Hematopoietic multipotent progenitor cell treated with erythropoietin and hydrocortisone succinate and interleukin-3 and kit ligand, for 4 days (in vitro differentiated cells): ENCODE measurements at regions not wholly inside any gene's neighbourhood (a gene's known extent, or its start where the extent isn't known, plus 50 kb on each side); places are given as distances from the start of the nearest gene placed in this dataset.

Source experiments
- DNase-seq: peaks from one replicate; pipeline ENCODE4 v3.0.0-alpha.2; 2015

DNA sequence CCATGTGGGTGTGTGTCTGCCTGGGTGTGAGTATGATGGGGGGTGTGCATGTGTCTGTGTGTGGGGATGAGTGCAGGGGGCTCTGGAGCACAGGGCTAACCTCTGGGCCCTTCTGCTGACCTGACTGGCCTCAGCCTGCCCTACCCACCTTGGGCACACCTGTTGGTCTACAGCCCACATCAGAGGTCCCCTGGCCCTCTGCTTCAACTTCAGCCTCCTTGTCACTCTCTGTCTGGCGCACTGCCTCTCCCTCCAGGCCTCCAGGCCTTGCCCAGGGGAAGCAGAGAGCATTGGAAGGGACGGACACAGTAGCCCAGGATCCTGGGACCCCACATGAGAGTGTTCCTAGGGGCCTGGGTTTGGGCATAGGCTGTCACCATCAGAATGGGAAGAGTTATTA lies 115.4 kb downstream of the EFNB1 start:
- no peak for DNase-seq

DNA sequence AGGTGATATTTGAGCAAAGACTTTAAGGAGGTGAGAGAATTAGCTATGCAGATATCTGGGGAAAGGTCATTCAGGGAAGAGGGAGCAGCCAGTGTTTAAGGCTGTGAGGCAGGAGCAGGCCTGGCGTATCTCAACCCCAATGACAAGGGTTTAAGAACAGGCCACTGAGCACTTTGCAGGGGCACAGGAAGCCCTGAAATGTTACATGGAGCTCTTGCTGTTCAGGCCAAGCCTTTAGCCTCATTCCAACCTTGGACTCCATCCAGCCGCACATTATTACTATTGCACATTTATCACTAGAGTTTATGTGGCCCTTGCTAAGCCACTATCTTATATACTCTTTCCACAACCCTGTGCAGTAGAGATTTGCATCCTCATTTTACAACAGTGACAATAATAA lies 114.0 kb downstream of the EFNB1 start:
- no peak for DNase-seq

DNA sequence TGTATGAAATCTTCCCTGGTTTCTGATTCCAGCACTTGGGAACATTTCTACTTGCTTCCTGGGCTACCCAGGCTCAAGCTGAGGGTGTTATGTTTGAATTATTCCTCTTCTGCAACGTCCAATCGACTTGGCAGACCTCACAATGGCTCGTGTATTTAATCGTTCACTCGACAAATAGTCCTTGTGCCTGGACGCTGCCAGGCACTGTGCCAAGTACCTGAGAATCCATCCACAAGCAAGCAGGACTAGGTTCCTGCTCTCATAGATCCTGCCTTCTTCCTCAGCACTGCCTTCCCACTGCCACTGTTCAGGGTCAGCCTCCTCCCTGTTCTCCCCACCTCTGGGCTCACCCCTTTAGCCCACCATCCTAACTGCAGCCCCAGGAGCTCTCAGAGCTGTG lies 113.3 kb downstream of the EFNB1 start:
- no peak for DNase-seq

DNA sequence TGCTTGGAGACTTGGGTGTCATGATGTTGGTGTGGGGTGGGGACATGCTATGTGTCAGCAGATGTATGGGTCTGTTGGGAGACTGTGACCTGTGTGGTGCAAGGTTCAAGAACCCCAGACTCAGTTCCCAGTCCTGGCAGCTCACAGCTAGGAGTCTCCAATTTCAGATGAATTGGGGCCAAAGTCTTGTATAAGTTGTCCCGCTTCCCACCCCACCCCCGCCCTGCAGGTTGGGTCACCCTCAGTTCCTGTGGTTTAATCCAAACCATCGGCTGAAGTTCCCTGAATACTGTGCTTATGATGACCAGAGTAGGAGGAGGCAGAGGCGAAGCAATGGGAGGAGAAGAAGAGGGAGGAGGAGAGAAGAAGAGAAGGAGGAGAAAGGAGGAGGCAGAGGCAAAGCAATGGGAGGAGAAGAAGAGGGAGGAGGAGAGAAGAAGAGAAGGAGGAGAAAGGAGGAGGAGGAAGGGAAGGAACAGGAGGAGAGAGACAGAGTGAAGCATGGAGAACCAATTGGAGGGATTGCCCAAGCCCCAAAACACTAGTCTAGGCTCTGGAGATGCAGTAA lies 112.6 kb downstream of the EFNB1 start:
- DNase-seq = no peak

DNA sequence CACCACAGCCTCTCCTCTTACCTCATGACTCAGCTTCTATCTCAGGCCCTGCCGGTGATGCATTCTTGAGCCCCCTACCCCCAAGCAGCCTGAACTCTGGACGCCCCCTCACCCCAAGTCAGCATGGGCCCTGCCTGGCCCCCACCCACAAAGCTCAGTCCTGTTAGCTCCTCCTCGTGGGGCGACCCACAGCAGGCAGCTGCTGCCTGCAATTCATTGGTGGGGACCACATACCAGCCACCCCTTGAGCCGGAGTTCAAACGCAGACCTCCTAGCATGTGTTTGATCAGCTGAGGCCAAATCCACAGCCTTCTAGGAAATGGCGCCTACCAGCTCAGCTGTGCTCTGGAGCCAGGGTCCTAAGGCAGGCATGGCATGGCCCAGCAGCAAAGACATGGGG lies 111.8 kb downstream of the EFNB1 start:
- no peak for DNase-seq

DNA sequence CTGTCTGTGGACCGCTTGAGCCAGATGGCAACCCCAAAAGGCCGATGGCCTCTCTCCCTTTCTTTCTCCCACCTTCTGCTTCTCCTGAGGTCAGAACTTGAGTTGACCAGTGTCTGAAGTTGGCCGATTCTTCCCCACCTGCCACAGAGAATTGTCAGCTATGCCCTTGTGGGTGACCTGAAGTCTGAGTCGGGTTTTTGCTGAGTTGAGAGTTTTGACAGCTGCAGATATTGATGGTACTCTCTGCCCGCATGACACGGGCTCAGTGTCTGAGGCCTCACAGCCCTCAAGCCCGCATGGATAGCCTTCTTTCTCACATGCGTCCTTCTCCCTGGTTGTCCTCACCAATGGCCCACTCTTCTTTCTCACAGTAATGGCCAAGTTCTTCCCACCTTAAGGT lies 111.0 kb downstream of the EFNB1 start:
- no peak for DNase-seq

DNA sequence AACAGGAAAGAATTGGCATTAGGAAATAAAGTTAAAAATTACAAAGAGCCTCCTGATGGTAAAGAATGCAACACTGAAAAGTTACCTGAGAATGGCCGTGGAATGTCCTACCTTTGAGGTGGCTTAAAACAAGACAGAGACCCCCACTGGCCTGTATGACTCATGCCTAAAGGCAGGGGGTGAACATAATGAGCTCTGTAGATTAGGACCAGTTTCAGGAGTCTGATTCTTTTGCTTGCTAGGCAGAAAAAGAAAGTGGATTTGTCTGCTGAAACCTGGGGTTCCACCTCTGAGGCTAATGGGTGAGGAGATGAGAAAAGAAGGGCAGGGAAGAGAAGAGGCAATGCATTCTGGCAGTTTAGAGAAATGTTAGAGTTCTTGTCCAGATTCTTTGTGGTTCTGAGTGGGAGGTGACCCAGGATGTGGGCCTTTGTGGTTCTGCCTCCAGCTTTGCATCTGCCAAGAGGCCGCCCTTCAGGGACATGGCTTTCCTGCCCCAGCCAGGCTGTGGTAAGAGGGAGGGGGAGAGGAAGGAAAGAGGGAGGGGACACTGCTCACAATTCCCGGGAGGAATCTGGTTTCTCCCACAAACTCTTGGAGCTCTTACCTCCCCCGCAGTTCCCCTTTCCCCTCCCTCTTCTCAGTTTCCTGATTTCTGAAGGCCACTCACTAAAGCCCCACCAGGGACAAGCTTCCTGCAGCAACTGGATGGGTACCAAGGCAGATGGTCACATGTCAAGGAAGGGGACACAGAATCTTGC lies 109.6 kb downstream of the EFNB1 start:
- DNase-seq = no peak

DNA sequence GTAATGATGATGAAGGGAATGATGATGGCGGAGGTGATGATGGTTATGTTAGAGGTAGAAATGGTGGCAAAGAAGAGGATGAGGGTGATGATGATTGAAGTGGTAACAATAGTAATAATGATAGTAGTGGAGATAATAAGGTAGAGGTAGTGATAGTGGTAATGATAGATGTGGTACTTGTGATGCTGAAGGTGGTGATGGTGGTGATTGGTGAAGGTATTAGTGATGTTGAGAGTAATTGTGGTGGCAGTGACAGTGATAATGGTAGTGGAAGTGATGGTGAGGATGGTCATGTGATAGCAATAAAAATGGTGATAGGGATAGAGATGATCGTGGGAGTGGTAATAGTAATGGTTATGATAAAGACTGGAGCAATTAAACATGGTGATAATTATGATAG lies 108.8 kb downstream of the EFNB1 start:
- DNase-seq = no peak

DNA sequence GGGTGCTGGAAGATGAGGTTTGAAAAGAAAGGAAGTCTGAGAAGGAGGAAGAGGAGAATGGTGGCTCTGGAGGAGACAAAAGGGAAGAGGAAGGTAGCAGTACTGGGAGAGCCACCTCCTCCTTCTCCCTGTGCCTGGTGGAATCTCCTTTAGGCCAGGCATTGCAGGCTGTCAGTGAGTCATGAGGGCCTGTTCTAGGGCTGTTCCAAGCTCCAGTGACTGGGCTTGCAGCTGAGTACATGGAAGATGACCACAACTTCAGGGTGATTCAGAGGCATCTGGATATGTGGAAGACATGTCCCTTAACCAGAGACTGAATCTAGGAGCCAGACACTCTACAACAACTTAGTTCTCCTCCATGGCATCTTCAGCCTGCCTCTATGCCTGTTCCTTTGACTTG lies 107.8 kb downstream of the EFNB1 start:
- DNase-seq = no peak

DNA sequence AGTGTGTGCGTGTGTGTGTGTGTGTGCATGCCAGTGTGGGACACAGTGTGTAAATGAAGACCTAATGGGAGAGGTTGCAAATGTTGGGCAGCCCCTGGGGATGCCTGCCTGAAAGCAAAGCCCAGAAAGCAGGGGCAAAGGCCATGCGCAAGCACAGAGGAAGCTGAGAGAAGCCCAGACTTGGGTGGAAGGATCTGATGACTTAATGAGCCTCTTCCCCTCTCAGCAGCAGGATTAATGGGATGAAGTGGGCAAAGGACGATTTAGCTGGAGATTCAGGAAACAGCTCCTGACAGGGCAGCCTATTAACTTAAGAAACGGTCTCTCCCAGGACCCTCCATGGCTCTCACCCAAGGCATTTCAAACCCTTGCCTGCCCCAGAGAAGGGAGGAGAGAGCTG lies 107.3 kb downstream of the EFNB1 start:
- no peak for DNase-seq

DNA sequence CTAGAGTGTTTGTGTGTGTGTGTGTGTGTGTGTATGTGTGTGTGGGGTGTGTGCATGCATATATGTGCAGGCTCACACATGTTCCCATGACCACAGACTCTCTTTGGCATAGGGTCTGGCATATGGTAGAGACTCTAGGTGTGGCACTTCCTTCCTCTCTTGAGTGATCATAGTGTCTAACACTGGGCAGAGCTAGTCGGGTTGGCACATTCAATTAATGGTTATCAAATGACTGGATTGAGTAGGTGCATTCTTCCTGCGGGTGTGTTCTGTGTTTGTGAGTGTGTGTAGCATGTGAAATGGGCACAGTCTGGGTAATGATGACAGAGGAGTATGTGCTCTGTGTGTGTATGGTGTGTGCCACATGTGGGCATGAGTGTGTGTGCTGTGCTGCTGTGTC lies 106.5 kb downstream of the EFNB1 start:
- peak; percentile 6 for DNase-seq

DNA sequence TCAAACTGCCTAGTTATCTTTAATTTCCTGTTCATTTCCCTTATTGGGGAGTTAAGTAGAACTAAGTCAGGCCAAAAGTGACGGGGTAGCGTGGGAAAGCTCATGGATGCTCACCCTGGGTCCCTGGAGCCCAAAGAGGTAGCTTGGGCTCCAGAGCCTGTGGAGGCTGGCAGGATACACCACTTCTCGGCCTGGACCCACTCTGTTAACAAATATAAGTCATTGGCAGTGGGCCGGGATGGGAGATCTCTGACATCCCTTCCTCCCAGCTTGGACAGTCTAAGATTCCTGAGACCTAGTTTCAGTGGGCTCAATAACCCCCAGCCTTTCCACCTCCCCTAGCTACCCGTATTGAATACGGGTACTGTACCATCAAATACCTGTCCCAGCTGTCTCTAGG lies 106.1 kb downstream of the EFNB1 start:
- DNase-seq = no peak

DNA sequence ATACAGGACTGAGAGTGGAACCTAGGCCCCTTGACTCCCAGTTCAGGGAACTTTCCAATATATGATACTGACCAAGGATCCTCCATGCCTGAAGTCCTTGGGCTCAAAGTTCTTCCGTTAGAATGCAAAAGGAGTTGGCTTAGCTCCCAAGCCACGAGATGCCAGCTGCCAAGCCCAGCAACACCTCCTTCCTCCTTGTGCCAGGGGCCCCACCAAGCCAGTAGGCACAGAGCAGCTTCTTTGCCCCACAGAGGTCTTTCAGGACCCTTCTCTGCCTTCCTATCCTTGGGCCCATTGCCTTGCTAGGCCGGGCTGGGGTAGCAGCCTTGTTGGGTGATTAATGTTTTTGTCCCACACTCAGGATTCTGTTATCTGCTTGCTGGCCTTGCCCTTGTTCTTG lies 105.6 kb downstream of the EFNB1 start:
- DNase-seq = no peak

DNA sequence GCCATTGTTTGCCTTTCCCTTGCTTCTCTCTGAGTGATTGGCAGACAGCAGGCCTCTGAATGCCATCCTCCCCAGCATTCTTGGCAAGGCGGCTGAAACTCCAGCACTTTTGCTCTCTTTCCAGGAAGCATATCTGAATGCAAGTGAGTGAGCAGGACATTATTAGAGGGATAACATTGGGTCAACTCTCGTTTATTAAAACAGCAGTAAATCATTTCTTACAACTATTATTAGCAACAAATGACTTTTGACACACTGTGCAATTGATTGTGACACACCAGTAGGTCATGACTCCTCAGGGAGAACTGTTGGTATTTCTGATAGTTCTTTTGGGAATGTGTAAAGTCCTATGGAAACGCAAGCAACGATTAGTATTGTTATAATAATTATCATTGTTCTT lies 103.8 kb downstream of the EFNB1 start:
- no peak for DNase-seq

DNA sequence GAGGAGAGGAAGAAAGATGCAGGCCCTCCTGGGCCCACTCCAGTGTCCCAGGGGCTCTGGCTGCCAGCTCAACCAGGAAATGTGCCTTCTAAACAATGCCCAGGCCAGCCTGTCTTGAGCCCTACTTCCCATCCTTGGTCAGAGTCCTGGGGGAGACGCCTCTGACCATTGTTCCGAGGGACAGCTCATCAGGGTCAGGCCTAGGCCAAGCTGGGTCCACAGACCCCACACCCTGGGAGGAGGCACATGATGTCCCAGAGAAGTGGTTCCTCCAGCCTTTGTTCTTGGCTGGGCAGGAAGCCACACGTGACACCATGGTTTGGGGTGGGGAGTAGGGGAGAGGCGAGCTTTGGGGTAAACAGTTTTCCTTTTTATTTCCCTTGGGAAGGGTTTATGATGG lies 102.5 kb downstream of the EFNB1 start:
- no peak for DNase-seq

DNA sequence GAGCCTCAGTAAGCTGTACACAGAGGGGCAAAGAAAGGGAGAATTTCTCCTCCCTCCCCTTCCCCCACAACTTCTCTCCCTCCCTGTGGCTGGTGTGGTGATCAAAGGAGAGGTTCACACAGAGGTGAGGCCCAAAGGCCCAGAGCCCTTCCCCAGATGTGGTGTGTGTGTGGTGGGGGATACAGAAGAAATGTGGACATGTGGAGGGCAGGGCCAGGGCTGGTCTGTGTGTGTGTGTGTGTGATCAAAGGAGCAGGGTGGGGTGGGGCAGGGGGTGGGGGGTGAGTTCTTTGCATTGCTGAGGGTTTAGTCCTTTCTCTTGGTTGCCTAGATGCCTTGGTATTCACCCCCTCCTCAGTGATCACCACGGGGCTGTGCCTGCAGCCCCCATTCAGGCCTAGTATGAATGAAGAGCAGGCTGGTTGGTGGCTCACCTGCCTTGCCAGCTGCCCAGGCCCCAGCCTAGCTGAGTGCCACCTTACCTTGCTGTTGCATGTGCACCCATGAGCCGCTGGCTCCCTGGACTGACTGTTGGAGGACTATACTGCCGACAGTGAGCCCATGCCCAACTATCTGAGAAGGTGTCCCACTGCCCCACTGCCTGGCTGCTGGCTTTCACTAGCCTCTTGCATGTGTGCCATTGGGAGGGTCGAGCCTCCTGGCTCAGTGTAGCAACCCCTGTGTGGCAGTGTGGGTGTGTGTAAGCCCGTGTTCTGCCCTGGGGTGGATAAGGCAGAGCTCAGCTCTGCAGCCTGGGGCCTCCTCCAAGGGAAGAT lies 101.9 kb downstream of the EFNB1 start:
- no peak for DNase-seq

DNA sequence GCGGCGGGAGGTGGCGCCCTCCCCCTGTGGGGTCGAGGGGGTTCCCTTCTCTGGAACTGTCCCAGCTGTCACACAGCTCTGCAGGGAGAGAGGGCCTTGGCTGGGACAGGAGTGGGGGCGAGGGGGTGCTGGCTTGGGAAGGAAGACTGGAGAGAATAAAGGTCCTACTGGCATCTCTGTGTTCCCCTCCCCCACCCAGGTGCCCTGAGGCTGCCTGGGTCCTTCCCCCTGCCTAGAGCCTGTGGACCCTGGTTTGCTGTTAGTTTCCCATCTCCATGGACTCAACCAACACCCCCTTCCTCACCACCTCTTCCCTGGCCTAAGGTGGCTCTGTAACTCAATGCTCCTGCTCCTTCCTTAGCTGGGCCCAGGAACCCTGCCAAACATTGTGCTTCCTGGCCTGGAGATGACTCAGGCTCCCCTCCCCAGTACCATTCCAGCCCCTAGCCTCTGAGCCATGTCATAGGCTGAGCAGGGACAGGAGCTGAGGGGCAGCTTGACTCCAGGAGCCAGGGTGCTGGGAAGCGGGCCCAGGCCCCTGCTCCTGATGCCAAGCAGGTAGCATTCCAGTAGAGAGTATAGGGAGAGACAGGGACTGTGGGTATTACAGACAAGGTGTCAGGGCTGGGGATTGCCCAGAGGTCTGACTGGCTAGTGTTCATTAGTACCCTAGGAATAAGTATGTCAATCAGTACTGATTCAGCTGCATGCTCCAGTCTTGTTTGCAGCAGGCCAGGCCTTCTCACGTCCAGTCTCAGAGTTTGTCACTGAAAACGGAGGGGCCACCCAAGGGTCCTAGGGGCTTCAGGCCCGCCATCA lies 100.7 kb downstream of the EFNB1 start:
- DNase-seq = no peak

DNA sequence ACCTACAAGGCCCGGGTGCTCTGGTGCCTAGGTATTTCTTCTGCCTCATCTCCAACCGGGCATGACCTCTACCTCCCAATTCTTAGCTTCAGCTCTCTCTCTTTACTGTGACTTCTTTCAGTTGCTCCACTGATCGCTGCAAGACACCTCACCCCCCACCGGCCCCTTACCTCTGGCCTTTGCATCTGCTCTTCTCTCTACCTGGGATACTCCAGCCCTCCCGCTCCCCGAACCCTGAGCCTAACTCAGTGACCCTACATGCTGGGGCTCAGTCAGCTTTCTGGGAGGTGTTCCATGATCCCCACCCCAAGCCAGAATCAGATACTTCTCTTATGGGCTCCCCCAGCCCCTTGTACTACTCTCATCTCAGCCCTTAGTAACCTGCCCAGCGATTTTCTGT lies 99.6 kb downstream of the EFNB1 start:
- no peak for DNase-seq

DNA sequence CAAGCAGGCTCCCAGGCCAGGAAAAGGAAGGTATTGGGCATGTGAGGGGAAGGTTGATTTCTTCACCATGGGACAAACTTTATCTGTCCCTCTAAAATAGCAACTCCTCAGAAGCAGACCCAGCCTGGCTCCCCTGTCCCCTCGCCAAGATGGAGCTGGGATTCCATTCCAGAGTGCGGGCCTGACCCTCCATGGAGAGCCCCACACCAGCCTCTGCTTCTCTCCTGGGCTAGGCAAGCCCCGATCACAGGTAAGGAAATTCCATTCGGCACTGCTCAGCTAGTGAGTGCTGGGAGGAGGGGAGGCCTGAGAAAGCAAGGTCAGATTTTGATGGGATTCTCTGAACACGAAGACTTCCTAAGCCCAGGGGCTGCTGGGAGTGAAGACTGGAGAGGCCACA lies 98.4 kb downstream of the EFNB1 start:
- DNase-seq = no peak

DNA sequence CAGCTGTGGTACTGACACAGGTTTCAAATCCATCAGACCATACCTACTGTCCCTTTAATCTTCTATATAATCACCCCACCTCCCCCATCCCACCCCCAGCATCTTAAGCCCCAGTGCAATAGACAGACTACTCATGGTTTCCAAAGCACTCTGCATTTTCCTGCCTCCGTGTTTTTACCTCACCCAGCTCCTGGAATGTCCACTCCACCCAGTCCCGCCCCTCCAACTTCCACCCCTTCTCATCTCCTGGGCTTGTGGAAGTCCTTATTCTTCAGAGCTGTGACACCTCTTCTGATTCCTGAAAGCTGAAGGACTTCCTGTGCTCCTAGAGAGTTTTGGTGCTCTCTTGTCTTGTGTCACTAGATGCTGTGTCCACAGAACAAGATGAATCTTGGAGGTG lies 94.3 kb downstream of the EFNB1 start:
- no peak for DNase-seq

DNA sequence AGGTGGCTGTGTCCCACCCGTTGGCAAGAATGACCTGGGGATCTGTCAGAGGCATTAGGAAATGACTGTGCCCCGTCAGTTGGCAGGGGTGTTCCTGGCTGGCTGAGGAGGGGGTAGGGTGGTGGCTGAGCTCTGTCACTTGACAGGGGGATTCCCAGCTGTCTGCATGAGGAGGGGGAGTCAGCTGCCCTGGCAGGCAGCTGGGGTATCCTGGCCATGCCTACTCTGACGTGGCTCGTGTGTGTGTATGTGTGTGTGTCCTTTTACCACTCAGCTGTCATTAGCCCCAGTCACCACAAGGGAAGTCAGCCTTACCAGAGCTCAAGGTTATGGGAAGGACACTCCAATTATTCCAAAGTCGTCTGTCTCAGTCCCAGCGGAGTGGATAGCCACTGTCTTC lies 93.2 kb downstream of the EFNB1 start:
- DNase-seq = no peak

DNA sequence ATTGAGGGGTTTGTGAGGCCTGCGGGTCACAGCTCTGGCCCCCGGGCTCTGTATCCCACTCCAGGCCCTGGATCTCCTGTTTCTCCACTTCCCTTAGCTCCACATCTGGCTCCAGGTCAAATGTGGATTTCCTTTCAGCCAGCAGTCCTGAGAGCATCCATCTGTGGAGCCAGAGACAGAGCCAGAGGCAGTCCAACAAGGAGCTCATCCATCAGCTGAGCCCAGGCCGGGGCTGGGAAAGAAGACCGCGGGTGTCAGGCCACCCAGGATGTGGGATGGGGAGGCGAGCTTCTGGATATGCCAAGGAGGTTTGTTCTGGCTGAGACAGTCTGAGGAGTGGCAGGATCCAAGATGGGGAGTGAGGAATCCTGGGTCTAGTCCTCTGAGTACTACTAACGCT lies 91.7 kb downstream of the EFNB1 start:
- no peak for DNase-seq

DNA sequence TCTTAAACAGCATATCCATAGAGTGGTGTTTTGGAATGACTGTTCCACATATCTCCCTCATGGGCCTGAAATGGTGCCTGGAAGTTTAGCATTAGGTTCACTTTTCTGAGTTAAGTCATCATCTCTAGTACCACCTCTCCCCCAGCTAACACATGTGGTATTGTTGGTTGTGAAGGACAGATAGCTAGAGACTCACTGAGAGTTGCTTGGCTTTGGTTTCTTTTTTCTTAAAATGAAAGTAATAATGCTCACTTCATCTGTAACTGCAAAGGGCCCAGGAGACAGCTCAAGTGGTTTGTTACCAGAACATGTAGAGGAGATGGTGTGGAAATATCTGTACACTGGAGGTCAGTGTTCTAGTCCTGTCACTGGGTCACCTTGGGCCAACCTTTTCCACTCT lies 90.9 kb downstream of the EFNB1 start:
- DNase-seq = no peak

DNA sequence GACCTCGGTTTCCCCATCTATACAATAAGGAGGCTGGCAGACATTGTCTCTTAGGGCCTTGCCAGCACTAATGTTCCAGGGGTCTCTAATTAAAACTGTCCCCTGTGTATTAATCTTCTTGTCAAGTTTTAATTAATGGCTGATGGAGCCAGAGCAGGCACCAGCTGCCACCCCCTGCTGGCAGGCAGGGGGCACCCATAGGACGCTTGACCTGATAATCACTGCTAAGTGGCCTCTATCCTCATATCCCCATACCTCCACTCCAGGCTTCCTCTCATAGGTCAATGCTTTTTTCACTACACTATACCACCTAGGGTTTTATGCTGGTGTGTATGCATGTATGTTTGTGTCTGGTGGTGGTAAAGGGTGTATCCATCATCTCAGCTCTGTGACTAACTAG lies 89.4 kb downstream of the EFNB1 start:
- no peak for DNase-seq
